Esophagus muscularis mucosa (tissue), 4 donors: ENCODE measurements at regions not wholly inside any gene's neighbourhood (a gene's known extent, or its start where the extent isn't known, plus 50 kb on each side); places are given as distances from the start of the nearest gene placed in this dataset.
"Not testable (repeated sequence)": the region's sequence is repeated elsewhere in the genome, so short reads cannot be mapped to it uniquely, and the experiment has no call there.

ENCODE experiments used
- DNase-seq: peaks from one replicate; pipeline ENCODE4 v3.0.0-alpha.2; 2017; ENCODE audit errors: extremely low spot score
- H3K27ac ChIP-seq, 4 donors: fragments of 200-600 bp; sonication (generic); replicated peaks in 1 of 4; 1 replicate in 3 of 4; 2 replicates in 1 of 4; pipeline ENCODE4 v1.5.1; 2016 to 2019; ENCODE audit warnings: mild to moderate bottlenecking in 1 of 4
- H3K27me3 ChIP-seq, 4 donors: fragments of 200-600 bp; sonication (generic); one replicate each; pipeline versions ENCODE4 v1.5.1 to v1.6.0; 2016 to 2019
- H3K36me3 ChIP-seq, 4 donors: fragments of 200-600 bp; sonication (generic); one replicate each; pipeline ENCODE4 v1.5.1; 2016 to 2019
- H3K4me1 ChIP-seq, 4 donors: fragments of 200-600 bp; sonication (generic); one replicate each; pipeline ENCODE4 v1.5.1; 2016 to 2019
- H3K4me3 ChIP-seq, 4 donors: fragments of 200-600 bp; sonication (generic); 1 replicate in 2 of 4; 2 replicates in 2 of 4; pipeline ENCODE4 v1.5.1; 2016 to 2019; ENCODE audit warnings: mild to moderate bottlenecking in 4 of 4, moderate library complexity in 1 of 4
- H3K9me3 ChIP-seq, 4 donors: fragments of 200-600 bp; sonication (generic); 1 replicate in 3 of 4; 2 replicates in 1 of 4; pipeline ENCODE4 v1.5.1; 2016 to 2019
- EP300 ChIP-seq: sonication (generic); formaldehyde crosslinking; IDR thresholded peaks from one replicate; pipeline ENCODE4 v1.6.1; 2017; ENCODE audit warnings: antibody characterized with exemption
- POLR2A ChIP-seq: fragments of 450-650 bp; IDR thresholded peaks from one replicate; pipeline ENCODE4 v1.6.1; 2017; ENCODE audit warnings: antibody characterized with exemption, moderate library complexity, mild to moderate bottlenecking, low read depth
- POLR2AphosphoS5 ChIP-seq, 2 donors: sonication (generic); formaldehyde crosslinking; IDR thresholded peaks; one replicate each; pipeline ENCODE4 v1.6.1; 2017; ENCODE audit warnings: antibody characterized with exemption in 2 of 2
- WGBS: methylation state at CpG from one replicate; pipeline ENCODE4 v1.1.5; 2018; 5-methylcytosine and 5-hydroxymethylcytosine counted together
- intact Hi-C: fragments of 100-400 bp; cut with DNase I; formaldehyde crosslinking; loops from one replicate; pipeline ENCODE4 v1.15.1; 2023
- TF ChIP-seq, protein P1 (sequence below), 3 experiments: fragments of 200-600 bp in 2 of 3; fragments of 450-650 bp in 1 of 3; sonication (generic) in 2 of 3; IDR thresholded peaks; one replicate each; pipeline ENCODE4 v1.5.1; 2017 to 2019; ENCODE audit warnings: antibody characterized with exemption in 3 of 3, mild to moderate bottlenecking in 2 of 3, moderate library complexity in 1 of 3

DNA sequence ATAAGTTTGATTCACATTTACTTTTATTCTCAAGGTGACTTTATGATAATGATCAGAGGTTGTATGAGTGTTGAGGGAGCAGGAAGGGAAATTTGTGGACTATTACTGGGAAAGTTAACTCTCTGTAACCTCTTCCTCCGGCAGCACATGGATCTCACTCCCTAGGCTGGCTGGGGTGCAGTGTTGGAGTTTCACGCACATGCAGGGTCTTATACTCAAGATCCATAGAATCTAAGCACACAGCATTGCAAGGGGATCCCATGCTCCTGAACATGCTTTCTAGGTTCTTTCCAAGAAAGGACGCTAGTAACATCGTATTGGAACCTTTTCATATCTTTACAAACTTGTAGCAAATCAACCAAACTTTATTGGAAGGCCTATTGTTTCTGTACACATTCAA is 757.6 kb upstream of the TPTE start:
- H3K27ac ChIP-seq, result no peak overlapping the region
- H3K9me3 ChIP-seq, result peaks cover 0 to 22% (median 7%) of the 10 kb centered on the region in 4 donors
- no peak for TF ChIP-seq EP300
- no peak for TF ChIP-seq POLR2A
- TF ChIP-seq, protein P1, sequence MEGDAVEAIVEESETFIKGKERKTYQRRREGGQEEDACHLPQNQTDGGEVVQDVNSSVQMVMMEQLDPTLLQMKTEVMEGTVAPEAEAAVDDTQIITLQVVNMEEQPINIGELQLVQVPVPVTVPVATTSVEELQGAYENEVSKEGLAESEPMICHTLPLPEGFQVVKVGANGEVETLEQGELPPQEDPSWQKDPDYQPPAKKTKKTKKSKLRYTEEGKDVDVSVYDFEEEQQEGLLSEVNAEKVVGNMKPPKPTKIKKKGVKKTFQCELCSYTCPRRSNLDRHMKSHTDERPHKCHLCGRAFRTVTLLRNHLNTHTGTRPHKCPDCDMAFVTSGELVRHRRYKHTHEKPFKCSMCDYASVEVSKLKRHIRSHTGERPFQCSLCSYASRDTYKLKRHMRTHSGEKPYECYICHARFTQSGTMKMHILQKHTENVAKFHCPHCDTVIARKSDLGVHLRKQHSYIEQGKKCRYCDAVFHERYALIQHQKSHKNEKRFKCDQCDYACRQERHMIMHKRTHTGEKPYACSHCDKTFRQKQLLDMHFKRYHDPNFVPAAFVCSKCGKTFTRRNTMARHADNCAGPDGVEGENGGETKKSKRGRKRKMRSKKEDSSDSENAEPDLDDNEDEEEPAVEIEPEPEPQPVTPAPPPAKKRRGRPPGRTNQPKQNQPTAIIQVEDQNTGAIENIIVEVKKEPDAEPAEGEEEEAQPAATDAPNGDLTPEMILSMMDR (IDR thresholded peaks at IDR 0.05), result no peak
- no peak for TF ChIP-seq POLR2AphosphoS5 (IDR thresholded peaks at IDR 0.05)
- intact Hi-C loops, result no loop called here
- H3K27me3 ChIP-seq, result peaks cover 0 to 36% (median 0%) of the 10 kb centered on the region in 4 donors
- DNase-seq, result no peak
- no peak overlapping the region for H3K4me3 ChIP-seq
- 57% methylated on average over 4 of the region's 4 CpGs for WGBS
- H3K4me1 ChIP-seq, result no peaks in the 10 kb centered on the region
- H3K36me3 ChIP-seq, result no peaks in the 10 kb centered on the region

DNA sequence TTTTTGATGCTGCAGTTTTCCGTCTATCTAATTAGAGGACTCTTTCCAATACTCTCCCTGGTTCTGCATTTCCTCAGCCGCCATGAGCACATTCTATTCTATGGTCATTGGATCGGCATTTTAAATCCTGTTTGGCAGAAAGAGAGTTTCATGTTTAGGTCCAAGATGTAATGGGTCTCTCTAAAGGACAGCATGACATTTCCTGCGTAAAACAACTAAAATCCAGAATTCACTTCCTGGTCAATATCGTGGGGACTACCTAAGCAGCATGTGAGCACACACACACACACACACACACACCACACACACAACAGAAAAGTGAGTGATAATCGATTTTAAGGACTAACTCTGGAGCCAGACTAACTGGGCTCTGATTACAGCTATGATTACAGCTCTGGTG is 757.1 kb upstream of the TPTE start:
- DNase-seq, H3K27ac ChIP-seq, H3K36me3 ChIP-seq, H3K4me1 ChIP-seq, intact Hi-C loops, H3K4me3 ChIP-seq: not testable (repeated sequence)
- WGBS, result 69% methylated on average over 6 of the region's 6 CpGs
- Histone ChIP-seq H3K27me3 (peaks cover 0 to 33% (median 0%) of the 10 kb centered on the region in 4 donors), H3K9me3 (peaks cover 0 to 25% (median 7%) of the 10 kb centered on the region in 4 donors)

DNA sequence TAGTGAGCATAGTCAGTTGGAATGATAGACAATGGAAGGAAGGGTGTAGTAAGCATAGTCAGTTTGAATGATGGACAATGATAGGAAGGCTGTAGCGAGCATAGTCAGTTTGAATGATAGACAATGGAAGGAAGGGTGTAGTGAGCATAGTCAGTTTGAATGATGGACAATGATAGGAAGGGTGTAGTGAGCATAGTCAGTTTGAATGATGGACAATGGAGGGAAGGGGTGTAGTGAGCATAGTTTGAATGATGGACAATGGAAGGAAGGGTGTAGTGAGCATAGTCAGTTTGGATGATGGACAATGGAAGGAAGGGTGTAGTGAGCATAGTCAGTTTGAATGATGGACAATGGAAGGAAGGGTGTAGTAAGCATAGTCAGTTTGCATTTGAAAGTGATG is 755.8 kb upstream of the TPTE start:
- Histone ChIP-seq H3K9me3 (peaks cover 0 to 26% (median 7%) of the 10 kb centered on the region in 4 donors), H3K27me3 (peaks cover 0 to 36% (median 0%) of the 10 kb centered on the region in 4 donors)
- H3K36me3 ChIP-seq, H3K4me3 ChIP-seq, H3K27ac ChIP-seq, DNase-seq, intact Hi-C loops, H3K4me1 ChIP-seq: not testable (repeated sequence)
- WGBS, result 39% methylated on average over 1 of the region's 1 CpG

DNA sequence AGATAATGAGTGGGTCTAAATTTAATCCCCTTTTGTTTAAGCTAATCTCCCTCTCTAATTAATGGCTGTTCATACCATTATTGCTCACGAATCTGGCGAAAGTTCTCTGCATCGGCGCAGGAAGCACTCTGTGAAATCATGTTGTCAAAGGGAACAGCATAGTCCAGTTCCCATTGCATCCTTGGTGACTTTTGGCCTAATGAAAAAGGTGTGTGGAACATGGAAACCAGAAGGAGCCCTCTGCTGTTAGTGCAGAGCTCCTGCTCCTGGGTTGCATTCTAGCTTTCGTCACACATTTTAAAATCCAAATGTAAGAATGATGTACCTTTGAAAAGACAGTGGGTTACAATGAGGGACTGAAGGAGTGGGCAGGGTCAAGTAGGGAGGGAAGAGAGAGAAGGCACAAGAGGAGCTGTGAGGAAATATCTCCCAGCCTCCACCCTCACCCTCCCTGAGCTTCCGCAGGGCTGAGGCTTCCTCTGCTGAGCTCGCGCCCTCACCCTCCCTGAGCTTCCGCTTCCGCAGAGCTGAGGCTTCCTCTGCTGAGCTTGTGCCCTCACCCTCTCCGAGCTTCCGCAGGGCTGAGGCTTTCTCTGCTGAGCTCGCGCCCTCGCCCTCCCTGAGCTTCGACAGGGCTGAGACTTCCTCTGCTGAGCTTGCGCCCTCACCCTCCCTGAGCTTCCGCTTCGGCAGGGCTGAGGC is 754.3 kb upstream of the TPTE start:
- Histone ChIP-seq H3K9me3 (peaks cover 0 to 34% (median 7%) of the 10 kb centered on the region in 4 donors), H3K27me3 (peaks cover 0 to 51% (median 0%) of the 10 kb centered on the region in 4 donors)
- H3K27ac ChIP-seq, H3K4me3 ChIP-seq, intact Hi-C loops, H3K36me3 ChIP-seq, H3K4me1 ChIP-seq, DNase-seq: not testable (repeated sequence)
- 68% methylated on average over 19 of the region's 19 CpGs for WGBS

DNA sequence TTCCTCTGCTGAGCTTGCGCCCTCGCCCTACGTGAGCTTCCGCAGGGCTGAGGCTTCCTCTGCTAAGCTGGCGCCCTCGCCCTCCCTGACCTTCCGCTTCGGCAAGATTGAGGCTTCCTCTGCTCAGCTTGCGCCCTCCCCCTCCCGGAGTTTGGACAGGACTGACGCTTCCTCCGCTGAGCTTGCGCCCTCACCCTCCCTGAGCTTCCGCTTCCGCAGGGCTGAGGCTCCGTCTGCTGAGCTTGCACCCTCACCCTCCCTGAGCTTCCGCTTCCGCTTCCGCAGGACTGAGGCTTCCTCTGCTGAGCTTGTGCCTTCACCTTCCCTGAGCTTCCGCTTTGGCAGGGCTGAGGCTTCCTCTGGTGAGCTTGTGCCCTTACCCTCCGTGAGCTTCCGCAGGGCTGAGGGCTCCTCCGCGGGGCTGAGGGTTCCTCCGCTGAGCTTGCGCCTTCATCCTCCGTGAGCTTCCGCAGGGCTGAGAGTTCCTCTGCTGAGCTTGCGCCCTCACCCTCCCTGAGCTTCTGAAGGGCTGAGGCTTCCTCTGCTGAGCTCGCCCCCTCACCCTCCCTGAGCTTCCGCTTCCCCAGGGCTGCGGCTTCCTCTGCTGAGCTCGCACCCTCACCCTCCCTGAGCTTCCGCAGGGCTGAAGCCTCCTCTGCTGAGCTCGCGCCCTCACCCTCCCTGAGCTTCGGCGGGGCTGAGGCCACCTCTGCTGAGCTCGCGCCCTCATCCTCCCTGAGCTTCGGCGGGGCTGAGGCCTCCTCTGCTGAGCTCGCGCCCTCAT is 753.6 kb upstream of the TPTE start:
- H3K4me1 ChIP-seq, result no peaks in the 10 kb centered on the region
- no peak overlapping the region for H3K27ac ChIP-seq
- WGBS, result 72% methylated on average over 44 of the region's 44 CpGs
- DNase-seq, result no peak
- H3K36me3 ChIP-seq, result no peaks in the 10 kb centered on the region
- peaks cover 0 to 34% (median 7%) of the 10 kb centered on the region in 4 donors for H3K9me3 ChIP-seq
- no peak for TF ChIP-seq EP300
- peaks cover 0 to 52% (median 0%) of the 10 kb centered on the region in 4 donors for H3K27me3 ChIP-seq
- intact Hi-C loops, result no loop called here
- no peak overlapping the region for H3K4me3 ChIP-seq

DNA sequence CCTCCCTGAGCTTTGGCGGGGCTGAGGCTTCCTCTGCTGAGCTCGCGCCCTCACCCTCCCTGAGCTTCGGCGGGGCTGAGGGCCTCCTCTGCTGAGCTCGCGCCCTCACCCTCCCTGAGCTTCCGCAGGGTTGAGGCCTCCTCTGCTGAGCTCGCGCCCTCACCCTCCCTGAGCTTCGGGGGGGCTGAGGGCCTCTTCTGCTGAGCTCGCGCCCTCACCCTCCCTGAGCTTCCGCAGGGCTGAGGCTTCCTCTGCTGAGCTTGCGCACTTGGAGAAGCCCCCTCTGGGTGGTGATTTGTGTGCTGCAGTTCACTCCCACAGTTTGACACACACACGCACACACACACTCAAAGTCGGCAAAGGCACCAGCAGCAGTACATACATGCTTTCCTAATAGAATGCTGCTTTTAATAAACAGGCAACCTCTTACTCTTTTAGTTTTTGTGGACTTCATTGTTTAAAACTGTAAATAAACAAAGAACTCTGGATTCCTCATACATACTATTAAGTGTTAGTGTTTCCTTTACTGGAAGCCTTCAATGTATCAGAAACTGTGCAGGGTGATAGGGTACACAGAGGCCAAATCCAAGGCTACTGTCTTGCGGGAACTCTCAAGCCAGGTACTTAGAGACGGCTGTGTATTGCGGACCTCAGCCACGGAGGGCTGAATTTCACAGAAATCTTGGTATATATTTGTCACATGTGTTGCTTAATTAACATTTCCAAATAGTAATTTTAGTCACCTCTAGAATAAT is 752.8 kb upstream of the TPTE start:
- peaks cover 0 to 50% (median 0%) of the 10 kb centered on the region in 4 donors for H3K27me3 ChIP-seq
- H3K27ac ChIP-seq, H3K36me3 ChIP-seq, H3K4me3 ChIP-seq, intact Hi-C loops, H3K4me1 ChIP-seq, DNase-seq: not testable (repeated sequence)
- peaks cover 0 to 29% (median 7%) of the 10 kb centered on the region in 4 donors for H3K9me3 ChIP-seq
- WGBS, result 83% methylated on average over 21 of the region's 21 CpGs

DNA sequence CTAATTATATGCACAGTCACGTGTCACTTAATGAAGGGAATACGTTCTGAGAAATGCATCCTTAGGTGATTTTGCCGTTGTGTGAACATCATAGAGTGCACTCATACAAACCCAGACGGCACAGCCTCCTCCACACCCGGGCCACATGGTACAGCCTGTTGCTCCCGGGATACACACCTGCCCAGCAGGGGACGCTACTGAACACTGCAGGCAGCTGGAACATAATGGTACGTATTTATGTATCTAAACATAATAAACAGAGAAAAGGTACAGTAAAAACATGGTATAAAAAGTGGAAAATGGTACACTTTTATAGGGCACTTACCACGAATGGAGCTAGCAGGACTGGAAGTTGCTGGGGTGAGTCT is 752.3 kb upstream of the TPTE start:
- Histone ChIP-seq H3K27me3 (peaks cover 0 to 44% (median 0%) of the 10 kb centered on the region in 4 donors), H3K9me3 (peaks cover 0 to 25% (median 7%) of the 10 kb centered on the region in 4 donors)
- H3K4me3 ChIP-seq, H3K36me3 ChIP-seq, DNase-seq, intact Hi-C loops, H3K4me1 ChIP-seq, H3K27ac ChIP-seq: not testable (repeated sequence)
- 78% methylated on average over 9 of the region's 9 CpGs for WGBS

DNA sequence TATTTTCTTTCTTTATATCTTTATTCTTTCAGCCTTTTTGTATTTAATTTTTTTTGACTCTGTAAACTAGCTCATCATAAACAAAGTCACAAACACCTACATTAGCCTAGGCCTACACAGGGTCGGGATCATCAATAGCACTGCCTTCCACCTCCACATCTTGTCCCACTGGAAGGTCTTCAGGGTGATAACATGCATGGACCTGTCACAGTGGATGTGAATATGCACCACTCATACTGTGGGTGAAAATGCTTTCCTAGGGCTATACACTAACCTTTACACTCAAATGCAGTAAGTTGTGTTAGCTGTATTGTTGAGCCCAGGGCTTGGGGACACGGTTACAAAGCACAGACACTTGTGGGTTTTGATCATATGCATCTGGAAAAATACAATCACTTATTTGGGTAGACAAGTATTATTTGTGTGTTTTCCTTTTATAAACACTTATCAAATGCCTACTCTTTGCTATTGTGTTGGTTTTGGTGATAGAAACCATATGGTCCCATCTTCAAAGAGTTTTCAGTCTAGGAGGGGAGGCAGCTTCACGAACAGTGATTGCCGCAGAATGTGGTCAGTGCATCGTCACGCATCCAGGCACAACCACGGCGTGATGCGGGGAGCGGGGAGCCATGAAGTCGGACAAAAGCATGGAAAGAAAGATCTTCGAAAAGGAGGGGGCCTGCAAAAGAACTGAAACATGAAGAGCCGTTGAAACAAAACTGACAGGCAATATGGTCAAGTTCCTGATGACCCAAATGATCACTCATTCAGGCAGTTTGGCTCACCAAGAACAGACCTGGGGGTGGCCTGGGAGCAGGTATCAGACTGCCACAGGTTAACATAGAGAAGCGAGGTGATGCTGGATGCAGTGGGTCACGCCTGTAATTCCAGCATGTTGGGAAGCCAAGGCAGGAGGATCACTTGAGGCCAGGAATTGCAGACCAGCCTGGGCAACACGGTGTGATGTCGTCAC is 751.4 kb upstream of the TPTE start:
- H3K36me3 ChIP-seq, DNase-seq, H3K4me1 ChIP-seq, H3K27ac ChIP-seq, intact Hi-C loops, H3K4me3 ChIP-seq: not testable (repeated sequence)
- H3K27me3 ChIP-seq, result peaks cover 0 to 44% (median 0%) of the 10 kb centered on the region in 4 donors
- peaks cover 0 to 25% (median 7%) of the 10 kb centered on the region in 4 donors for H3K9me3 ChIP-seq
- 75% methylated on average over 17 of the region's 17 CpGs for WGBS

DNA sequence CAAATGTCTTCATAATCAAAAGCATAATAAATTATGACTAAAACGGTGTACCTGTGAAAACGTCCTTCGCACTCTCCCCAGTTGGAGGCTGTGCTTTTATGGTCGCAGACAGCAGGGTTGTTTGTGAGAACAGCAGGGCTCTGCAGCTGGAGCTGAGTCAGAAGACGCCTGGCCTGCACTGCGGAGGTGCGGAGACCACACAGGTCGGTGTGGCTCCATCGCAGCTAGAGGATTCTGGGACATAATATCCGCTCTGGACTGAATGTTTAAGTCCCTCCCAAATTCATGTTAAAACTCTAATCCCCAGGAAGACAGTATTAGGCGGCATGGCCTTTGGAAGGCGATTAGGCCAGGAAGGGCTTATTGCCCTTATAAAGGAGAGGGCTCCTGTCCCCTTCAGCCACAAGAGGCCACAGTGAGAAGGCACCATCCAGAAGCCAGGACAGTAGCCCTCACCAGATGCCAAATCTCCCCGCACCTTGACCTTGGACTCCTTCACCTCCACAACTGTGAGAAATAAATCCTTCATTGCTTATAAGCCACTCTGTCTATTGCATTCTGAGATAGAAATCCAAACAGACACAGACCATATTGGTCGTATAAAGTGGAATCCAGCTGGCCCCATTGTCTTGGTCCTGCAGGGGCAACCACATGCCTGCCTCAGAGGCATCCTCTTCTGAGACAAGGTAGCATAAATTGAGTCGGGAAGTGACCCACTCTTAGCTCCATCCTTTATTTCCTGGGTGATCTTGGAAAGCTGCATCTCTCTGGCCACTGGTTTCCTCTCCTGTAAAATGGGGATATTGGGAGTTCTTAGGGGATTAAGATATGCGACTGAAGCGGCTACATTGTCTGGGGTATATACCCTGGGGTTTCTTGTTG is 749.7 kb upstream of the TPTE start:
- H3K36me3 ChIP-seq, intact Hi-C loops, H3K27ac ChIP-seq, H3K4me1 ChIP-seq, H3K4me3 ChIP-seq: not testable (repeated sequence)
- H3K27me3 ChIP-seq, result peaks cover 0 to 59% (median 0%) of the 10 kb centered on the region in 4 donors
- peak; percentile 92 for DNase-seq
- 60% methylated on average over 17 of the region's 17 CpGs for WGBS
- peaks cover 0 to 35% (median 7%) of the 10 kb centered on the region in 4 donors for H3K9me3 ChIP-seq
